ENCODE measurements at regions not wholly inside any gene's neighbourhood (a gene's known extent, or its start where the extent isn't known, plus 50 kb on each side); places are given as distances from the start of the nearest gene placed in this dataset.

- no peak for DNase-seq
Observed at GRCh38 chr4:38230821-38231563, 270.8 kb downstream of the PTTG2 start.

GRCh38 chr4:38231626-38232025 is 271.4 kb downstream of the PTTG2 start:
- no peak for DNase-seq

- DNase-seq, result no peak
Observed at GRCh38 chr4:38232741-38233140, 272.5 kb downstream of the PTTG2 start.

GRCh38 chr4:38233727-38234480 is 273.7 kb downstream of the PTTG2 start:
- DNase-seq, result no peak

- no peak for DNase-seq
Observed at GRCh38 chr4:38235354-38235753, 275.2 kb downstream of the PTTG2 start.

- no peak for DNase-seq
Observed at GRCh38 chr4:38236003-38236402, 275.8 kb downstream of the PTTG2 start.

GRCh38 chr4:38236503-38236902 is 276.3 kb downstream of the PTTG2 start:
- DNase-seq, result no peak

- DNase-seq, result no peak
Observed at GRCh38 chr4:38237139-38237538, 276.9 kb downstream of the PTTG2 start.

GRCh38 chr4:38241541-38241940 is 281.3 kb downstream of the PTTG2 start:
- DNase-seq, result no peak

- no peak for DNase-seq
Observed at GRCh38 chr4:38242101-38242500, 281.9 kb downstream of the PTTG2 start.

GRCh38 chr4:38242822-38243387 is 282.7 kb downstream of the PTTG2 start:
- DNase-seq, result no peak

GRCh38 chr4:38243388-38244053 is 283.3 kb downstream of the PTTG2 start:
- DNase-seq, result no peak

GRCh38 chr4:38254825-38255224 is 294.6 kb downstream of the PTTG2 start:
- DNase-seq, result no peak

GRCh38 chr4:38255572-38255971 is 295.4 kb downstream of the PTTG2 start:
- DNase-seq, result no peak

GRCh38 chr4:38266616-38267015 is 306.4 kb downstream of the PTTG2 start:
- DNase-seq, result no peak

- DNase-seq, result no peak
Observed at GRCh38 chr4:38268108-38268820, 308.1 kb downstream of the PTTG2 start.

GRCh38 chr4:38268837-38269236 is 308.6 kb downstream of the PTTG2 start:
- no peak for DNase-seq

GRCh38 chr4:38273407-38273806 is 313.2 kb downstream of the PTTG2 start:
- no peak for DNase-seq

- no peak for DNase-seq
Observed at GRCh38 chr4:38275331-38276100, 315.3 kb downstream of the PTTG2 start.

- DNase-seq, result no peak
Observed at GRCh38 chr4:38278255-38278654, 318.1 kb downstream of the PTTG2 start.

- no peak for DNase-seq
Observed at GRCh38 chr4:38279077-38279476, 318.9 kb downstream of the PTTG2 start.

All from stimulated activated CD4-positive, alpha-beta T cell treated with anti-CD3 and anti-CD28 coated beads, Interleukin-12 subunit alpha, Interleukin-12 subunit beta, amount 100 ng/mL, for 4 hours (primary cell).